ENCODE measurements at regions not wholly inside any gene's neighbourhood (a gene's known extent, or its start where the extent isn't known, plus 50 kb on each side); places are given as distances from the start of the nearest gene placed in this dataset.
A peak's percentile ranks its signal among the peaks of the same experiment; 100 is the strongest.

DNA sequence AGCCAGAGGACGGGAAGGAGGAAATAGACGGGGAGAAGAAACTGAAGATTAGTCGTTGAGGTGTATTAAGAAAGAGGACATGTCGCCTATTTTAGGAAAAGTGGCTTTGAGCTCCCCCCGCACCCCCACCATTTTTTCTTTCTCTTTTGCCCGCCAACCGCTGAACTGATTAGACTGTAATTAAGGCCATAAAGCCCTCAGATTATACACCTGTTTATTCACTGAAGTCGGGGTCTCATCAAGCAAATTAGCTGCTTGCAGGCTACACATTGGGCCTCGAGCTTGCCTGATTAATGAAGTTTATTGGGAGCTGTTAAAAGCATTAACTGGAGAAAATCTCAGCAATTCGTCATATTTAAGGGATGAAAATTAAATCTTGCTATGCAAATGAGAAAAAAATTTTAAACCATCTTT is 119.4 kb upstream of the RRP15 start:
- POLR2A ChIA-PET, result no interaction called here
- no peaks in the 10 kb centered on the region for H3K9me3 Mint-ChIP-seq
- DNase-seq, result no peak
- H3K27ac Mint-ChIP-seq, result no peak overlapping the region
- peaks cover 19% of the 10 kb centered on the region for H3K4me1 Mint-ChIP-seq (ENCODE audit: low read depth)
- intact Hi-C loops (cut with micrococcal nuclease), result loop anchor here (10.0 kb wide), 1 partner anchor 1031 kb away; no protein-coding TSS in a partner anchor
- no peaks in the 10 kb centered on the region for H3K36me3 Mint-ChIP-seq
- H3K27me3 Mint-ChIP-seq, result peaks cover 49% of the 10 kb centered on the region
- CTCF ChIA-PET, result interaction anchor here (0.6 kb wide), 1 partner anchor 28 kb away, joined by 3 read pairs; no protein-coding TSS in a partner anchor
- peak overlapping the region; percentile 59 for H3K4me3 Mint-ChIP-seq

DNA sequence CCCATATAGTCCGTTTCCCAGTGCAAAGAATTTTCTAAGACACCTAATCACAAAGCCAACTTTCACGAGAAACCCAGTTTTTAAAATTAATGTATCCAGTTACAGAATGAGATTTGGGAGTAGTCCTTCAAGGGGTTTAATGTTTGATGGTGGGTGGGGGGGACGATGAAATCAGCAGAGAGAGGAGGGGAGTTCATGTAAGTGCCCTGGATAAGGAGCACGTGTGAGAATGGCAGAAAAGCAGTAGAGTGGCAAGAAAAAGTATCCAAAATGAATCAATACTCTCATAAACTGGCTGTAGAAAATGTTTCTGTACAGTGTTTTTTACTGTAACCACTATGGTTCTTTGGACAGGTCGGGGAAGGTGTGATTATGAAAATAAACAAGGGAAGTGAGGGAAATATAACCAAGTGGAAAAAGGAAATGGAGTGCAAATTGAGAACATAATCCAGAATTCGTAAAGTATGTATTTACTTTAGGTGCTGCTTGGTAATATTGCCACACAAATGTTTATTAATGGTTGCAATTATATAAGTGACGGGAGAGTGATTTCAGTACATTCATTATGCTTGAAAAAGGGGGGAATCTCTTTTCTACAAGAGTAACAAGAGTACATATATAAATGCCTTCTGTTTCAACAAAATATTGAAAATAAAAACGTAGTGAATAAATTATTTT is 118.7 kb upstream of the RRP15 start:
- ChIA-PET POLR2A (no interaction called here), CTCF (no interaction called here)
- H3K27ac Mint-ChIP-seq, result no peak overlapping the region
- peaks cover 19% of the 10 kb centered on the region for H3K4me1 Mint-ChIP-seq (ENCODE audit: low read depth)
- peaks cover 47% of the 10 kb centered on the region for H3K27me3 Mint-ChIP-seq
- intact Hi-C loops (cut with micrococcal nuclease), result loop anchor here (10.0 kb wide), 1 partner anchor 1032 kb away; no protein-coding TSS in a partner anchor
- H3K9me3 Mint-ChIP-seq, result no peaks in the 10 kb centered on the region
- H3K4me3 Mint-ChIP-seq, result no peak overlapping the region
- no peaks in the 10 kb centered on the region for H3K36me3 Mint-ChIP-seq
- no peak for DNase-seq

DNA sequence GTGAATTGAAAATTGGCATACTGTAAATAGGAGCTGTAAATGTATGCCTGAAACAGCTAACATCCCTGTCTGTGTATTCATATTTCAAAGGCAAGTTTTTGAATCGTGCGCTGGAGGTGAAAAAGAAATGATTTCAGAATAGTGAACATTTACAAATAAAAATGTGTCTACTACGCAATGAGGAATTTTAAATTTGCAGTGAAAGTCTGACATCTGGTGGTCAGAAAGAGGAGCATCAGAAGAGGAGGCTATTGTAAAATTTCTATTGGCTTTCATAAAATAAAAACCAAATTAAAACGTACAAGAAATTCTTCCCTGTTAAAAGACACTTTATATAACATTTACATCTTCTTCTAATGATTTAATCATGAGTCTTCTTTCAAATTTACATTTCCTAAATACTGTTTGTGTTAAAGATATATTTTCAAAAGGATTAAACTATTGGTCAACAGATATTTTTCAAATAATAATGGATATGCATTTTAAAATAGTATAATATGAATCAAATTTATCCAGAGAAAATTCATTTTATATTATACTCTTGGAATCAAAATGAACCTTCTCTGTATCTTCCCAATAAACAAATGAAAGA is 113.7 kb upstream of the RRP15 start:
- ChIA-PET CTCF (no interaction called here), POLR2A (no interaction called here)
- Mint-ChIP-seq H3K4me1 (ENCODE audit: low read depth) (no peaks in the 10 kb centered on the region), H3K36me3 (no peaks in the 10 kb centered on the region), H3K27me3 (peaks cover 16% of the 10 kb centered on the region), H3K27ac (no peak overlapping the region), H3K4me3 (no peak overlapping the region), H3K9me3 (no peaks in the 10 kb centered on the region)
- intact Hi-C loops (cut with micrococcal nuclease), result loop anchor here (5.0 kb wide), 1 partner anchor 424 kb away; no protein-coding TSS in a partner anchor
- DNase-seq, result no peak

- no peak for DNase-seq
- H3K9me3 Mint-ChIP-seq, result no peaks in the 10 kb centered on the region
- H3K4me3 Mint-ChIP-seq, result no peak overlapping the region
- no peak overlapping the region for H3K27ac Mint-ChIP-seq
- no peaks in the 10 kb centered on the region for H3K4me1 Mint-ChIP-seq (ENCODE audit: low read depth)
- H3K36me3 Mint-ChIP-seq, result no peaks in the 10 kb centered on the region
- ChIA-PET POLR2A (no interaction called here), CTCF (no interaction called here)
- no peaks in the 10 kb centered on the region for H3K27me3 Mint-ChIP-seq
- intact Hi-C loops (cut with micrococcal nuclease), result no loop called here
These were observed 102.6 kb upstream of the RRP15 start for GRCh38 chr1:218182455-218182854.

DNA sequence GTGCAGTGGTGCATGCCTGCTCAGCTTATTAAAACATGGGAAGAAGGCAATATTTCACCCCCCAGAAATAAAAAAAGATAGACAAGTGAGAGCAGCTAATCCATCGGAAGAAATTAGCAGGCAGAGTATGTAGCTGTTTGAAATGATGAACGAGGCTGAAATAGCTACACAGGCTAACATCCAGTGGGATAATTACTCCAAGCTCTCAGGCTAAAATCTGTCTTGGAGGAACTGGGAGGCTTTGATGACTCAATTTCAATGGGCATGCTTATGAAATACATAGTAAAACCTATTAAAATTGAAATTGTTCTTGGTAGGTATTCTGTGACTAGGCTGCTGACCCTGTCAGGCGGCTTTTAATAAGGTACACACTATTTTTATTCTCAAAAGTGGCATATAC is 84.1 kb upstream of the RRP15 start:
- CTCF ChIA-PET, result no interaction called here
- Mint-ChIP-seq H3K36me3 (no peaks in the 10 kb centered on the region), H3K4me1 (ENCODE audit: low read depth) (no peaks in the 10 kb centered on the region), H3K4me3 (no peak overlapping the region), H3K27me3 (peaks cover 2% of the 10 kb centered on the region), H3K9me3 (no peaks in the 10 kb centered on the region), H3K27ac (no peak overlapping the region)
- DNase-seq, result no peak
- intact Hi-C loops (cut with micrococcal nuclease), result no loop called here
- POLR2A ChIA-PET, result no interaction called here

DNA sequence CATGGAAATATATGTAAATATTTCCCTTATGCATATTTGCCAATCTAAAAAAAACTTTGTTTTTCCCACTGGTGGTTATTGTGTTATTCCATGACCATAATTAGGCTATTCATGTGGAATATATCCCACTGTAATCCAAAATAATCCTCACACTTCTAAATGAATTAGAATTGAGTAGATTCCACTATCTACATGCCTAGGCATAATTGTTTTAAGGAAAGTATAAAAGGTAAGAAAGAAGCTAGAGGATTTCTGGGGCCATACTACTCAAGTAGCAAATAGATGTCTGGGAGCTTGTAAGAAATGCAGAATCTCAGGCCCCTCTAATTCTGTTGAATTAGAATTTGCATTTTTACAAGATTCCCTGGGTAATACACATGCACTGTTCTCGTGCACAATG is 83.5 kb upstream of the RRP15 start:
- H3K9me3 Mint-ChIP-seq, result no peaks in the 10 kb centered on the region
- no peak overlapping the region for H3K27ac Mint-ChIP-seq
- intact Hi-C loops (cut with micrococcal nuclease), result no loop called here
- H3K4me3 Mint-ChIP-seq, result no peak overlapping the region
- H3K4me1 Mint-ChIP-seq (ENCODE audit: low read depth), result no peaks in the 10 kb centered on the region
- ChIA-PET CTCF (no interaction called here), POLR2A (no interaction called here)
- no peaks in the 10 kb centered on the region for H3K36me3 Mint-ChIP-seq
- peaks cover 2% of the 10 kb centered on the region for H3K27me3 Mint-ChIP-seq
- no peak for DNase-seq

GRCh38 chr1:218205721-218206120 is 79.4 kb upstream of the RRP15 start:
- no peaks in the 10 kb centered on the region for H3K4me1 Mint-ChIP-seq (ENCODE audit: low read depth)
- intact Hi-C loops (cut with micrococcal nuclease), result no loop called here
- no peak for DNase-seq
- peaks cover 6% of the 10 kb centered on the region for H3K27me3 Mint-ChIP-seq
- H3K36me3 Mint-ChIP-seq, result no peaks in the 10 kb centered on the region
- POLR2A ChIA-PET, result no interaction called here
- H3K9me3 Mint-ChIP-seq, result no peaks in the 10 kb centered on the region
- CTCF ChIA-PET, result no interaction called here
- H3K27ac Mint-ChIP-seq, result no peak overlapping the region
- H3K4me3 Mint-ChIP-seq, result no peak overlapping the region

DNA sequence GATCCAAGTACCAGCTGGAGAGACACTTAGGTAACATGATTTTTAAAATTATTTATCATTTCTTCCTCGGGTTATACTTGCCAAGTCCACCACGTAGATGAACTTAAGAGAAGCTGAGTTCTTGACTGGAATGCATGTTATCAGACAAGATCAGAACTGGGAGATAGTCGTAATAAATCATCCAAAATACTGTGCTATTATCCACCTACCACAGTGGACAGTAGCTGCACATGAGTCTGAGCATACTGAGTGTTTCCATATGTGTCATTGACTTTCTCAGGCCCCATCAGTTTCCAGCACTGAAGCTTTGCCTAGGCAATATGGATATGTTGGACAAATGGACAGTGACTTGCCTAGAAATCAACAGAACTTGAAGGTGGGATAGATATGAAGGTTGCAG is 77.9 kb upstream of the RRP15 start:
- intact Hi-C loops (cut with micrococcal nuclease), result no loop called here
- H3K4me1 Mint-ChIP-seq (ENCODE audit: low read depth), result no peaks in the 10 kb centered on the region
- peaks cover 6% of the 10 kb centered on the region for H3K27me3 Mint-ChIP-seq
- POLR2A ChIA-PET, result no interaction called here
- no peak overlapping the region for H3K4me3 Mint-ChIP-seq
- no peak for DNase-seq
- CTCF ChIA-PET, result no interaction called here
- H3K27ac Mint-ChIP-seq, result no peak overlapping the region
- no peaks in the 10 kb centered on the region for H3K36me3 Mint-ChIP-seq
- no peaks in the 10 kb centered on the region for H3K9me3 Mint-ChIP-seq

DNA sequence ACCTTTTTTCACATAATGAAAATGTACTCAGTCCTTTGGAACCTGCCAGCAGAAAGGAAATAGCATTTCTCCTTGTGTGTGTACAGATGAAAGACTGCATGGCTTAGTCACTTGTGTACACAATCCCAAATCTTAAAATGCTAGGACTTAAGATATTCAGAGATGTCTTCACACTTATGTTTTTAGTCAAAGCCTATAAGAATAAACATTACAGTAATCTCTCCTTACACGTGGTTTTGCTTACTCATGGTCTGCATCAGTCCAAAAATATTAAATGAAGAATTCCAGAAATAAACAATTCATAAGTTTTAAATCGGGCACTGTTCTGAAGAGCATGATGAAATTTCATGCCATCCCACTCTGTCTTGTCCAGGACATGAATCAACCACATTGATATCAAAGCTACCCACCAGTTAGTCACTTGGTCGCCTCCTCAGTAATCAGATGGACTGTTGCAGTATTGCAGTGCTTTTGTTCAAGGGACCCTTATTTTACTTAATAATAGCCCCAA is 75.7 kb upstream of the RRP15 start:
- no peak overlapping the region for H3K4me3 Mint-ChIP-seq
- CTCF ChIA-PET, result no interaction called here
- H3K36me3 Mint-ChIP-seq, result no peaks in the 10 kb centered on the region
- POLR2A ChIA-PET, result no interaction called here
- no peaks in the 10 kb centered on the region for H3K9me3 Mint-ChIP-seq
- no peaks in the 10 kb centered on the region for H3K4me1 Mint-ChIP-seq (ENCODE audit: low read depth)
- intact Hi-C loops (cut with micrococcal nuclease), result no loop called here
- H3K27me3 Mint-ChIP-seq, result peaks cover 4% of the 10 kb centered on the region
- no peak overlapping the region for H3K27ac Mint-ChIP-seq
- no peak for DNase-seq

DNA sequence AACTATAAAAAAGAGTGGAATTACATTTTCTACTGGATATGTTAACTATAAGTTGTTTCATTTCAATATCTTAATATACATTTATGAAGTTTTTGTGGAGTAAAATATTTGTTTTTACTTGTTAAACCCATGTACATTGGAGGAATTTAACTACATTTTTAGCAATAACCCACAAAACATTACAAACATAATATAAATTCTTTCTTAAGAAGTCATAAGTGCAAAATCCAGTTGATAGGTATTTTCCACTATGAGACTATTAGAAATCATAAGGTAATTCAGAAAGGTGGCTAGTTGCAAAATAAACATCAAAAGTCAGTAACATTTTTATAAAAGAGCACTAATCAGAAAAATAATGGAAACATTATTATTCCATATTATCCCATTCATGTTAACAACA is 73.9 kb upstream of the RRP15 start:
- no peak overlapping the region for H3K4me3 Mint-ChIP-seq
- CTCF ChIA-PET, result no interaction called here
- intact Hi-C loops (cut with micrococcal nuclease), result no loop called here
- no peaks in the 10 kb centered on the region for H3K4me1 Mint-ChIP-seq (ENCODE audit: low read depth)
- POLR2A ChIA-PET, result no interaction called here
- peaks cover 4% of the 10 kb centered on the region for H3K27me3 Mint-ChIP-seq
- no peak overlapping the region for H3K27ac Mint-ChIP-seq
- H3K9me3 Mint-ChIP-seq, result no peaks in the 10 kb centered on the region
- no peaks in the 10 kb centered on the region for H3K36me3 Mint-ChIP-seq
- no peak for DNase-seq

- H3K4me1 Mint-ChIP-seq (ENCODE audit: low read depth), result no peaks in the 10 kb centered on the region
- H3K36me3 Mint-ChIP-seq, result no peaks in the 10 kb centered on the region
- H3K9me3 Mint-ChIP-seq, result no peaks in the 10 kb centered on the region
- intact Hi-C loops (cut with micrococcal nuclease), result no loop called here
- H3K27me3 Mint-ChIP-seq, result no peaks in the 10 kb centered on the region
- H3K4me3 Mint-ChIP-seq, result no peak overlapping the region
- ChIA-PET CTCF (no interaction called here), POLR2A (no interaction called here)
- H3K27ac Mint-ChIP-seq, result no peak overlapping the region
- DNase-seq, result no peak
These were observed 68.1 kb upstream of the RRP15 start for GRCh38 chr1:218217040-218217439.

- no peak overlapping the region for H3K27ac Mint-ChIP-seq
- CTCF ChIA-PET, result no interaction called here
- DNase-seq, result no peak
- intact Hi-C loops (cut with micrococcal nuclease), result no loop called here
- H3K27me3 Mint-ChIP-seq, result no peaks in the 10 kb centered on the region
- H3K36me3 Mint-ChIP-seq, result no peaks in the 10 kb centered on the region
- H3K4me1 Mint-ChIP-seq (ENCODE audit: low read depth), result no peaks in the 10 kb centered on the region
- POLR2A ChIA-PET, result no interaction called here
- H3K4me3 Mint-ChIP-seq, result no peak overlapping the region
- no peaks in the 10 kb centered on the region for H3K9me3 Mint-ChIP-seq
These were observed 65.6 kb upstream of the RRP15 start for GRCh38 chr1:218219460-218219859.

- Mint-ChIP-seq H3K27ac (no peak overlapping the region), H3K4me1 (ENCODE audit: low read depth) (no peaks in the 10 kb centered on the region), H3K4me3 (no peak overlapping the region), H3K27me3 (no peaks in the 10 kb centered on the region), H3K9me3 (no peaks in the 10 kb centered on the region), H3K36me3 (no peaks in the 10 kb centered on the region)
- intact Hi-C loops (cut with micrococcal nuclease), result no loop called here
- no peak for DNase-seq
- ChIA-PET CTCF (no interaction called here), POLR2A (no interaction called here)
These were observed 61.0 kb upstream of the RRP15 start for GRCh38 chr1:218224101-218224500.
